Right lobe of liver (tissue), 4 donors: ENCODE measurements at regions not wholly inside any gene's neighbourhood (a gene's known extent, or its start where the extent isn't known, plus 50 kb on each side); places are given as distances from the start of the nearest gene placed in this dataset.

Source experiments
- POLR2A ChIP-seq: fragments of 450-650 bp; IDR thresholded peaks from one replicate; pipeline ENCODE4 v1.6.1; 2017; ENCODE audit warnings: antibody characterized with exemption, mild to moderate bottlenecking
- TF ChIP-seq, protein P1 (sequence below), 4 donors: fragments of 200-600 bp in 3 of 4; fragments of 450-650 bp in 1 of 4; IDR thresholded peaks; one replicate each; pipeline versions ENCODE4 v1.5.1 to v1.8.0; 2016 to 2022; ENCODE audit warnings: antibody characterized with exemption in 4 of 4, mild to moderate bottlenecking in 2 of 4
- donor health status: DM: no; HTN: no; CAD: no.
- donor health status: DM: no; HTN: no; CAD: no.
- donor health status: DM: no; HTN: yes; CAD: no.

DNA sequence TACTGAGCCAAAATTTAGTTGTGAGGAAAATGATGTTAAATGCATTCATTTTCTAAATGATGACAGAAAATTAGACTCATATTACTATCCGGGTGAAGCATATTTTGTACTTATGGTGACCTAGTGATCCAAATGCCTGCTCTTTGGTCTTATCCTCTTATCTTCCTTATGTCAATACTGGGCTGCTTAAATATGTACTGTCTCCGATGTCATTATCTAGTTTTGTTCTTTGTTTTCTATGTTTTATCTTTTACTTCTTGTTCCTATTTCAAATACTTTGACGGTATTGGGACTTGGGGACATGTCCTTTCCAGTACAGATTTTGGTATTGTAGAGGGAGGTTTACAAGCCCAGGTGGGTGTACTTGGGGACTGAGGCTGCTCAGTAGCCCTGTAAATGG is 124.6 kb upstream of the ESR1 start:
- no peak for TF ChIP-seq POLR2A
- TF ChIP-seq, protein P1, sequence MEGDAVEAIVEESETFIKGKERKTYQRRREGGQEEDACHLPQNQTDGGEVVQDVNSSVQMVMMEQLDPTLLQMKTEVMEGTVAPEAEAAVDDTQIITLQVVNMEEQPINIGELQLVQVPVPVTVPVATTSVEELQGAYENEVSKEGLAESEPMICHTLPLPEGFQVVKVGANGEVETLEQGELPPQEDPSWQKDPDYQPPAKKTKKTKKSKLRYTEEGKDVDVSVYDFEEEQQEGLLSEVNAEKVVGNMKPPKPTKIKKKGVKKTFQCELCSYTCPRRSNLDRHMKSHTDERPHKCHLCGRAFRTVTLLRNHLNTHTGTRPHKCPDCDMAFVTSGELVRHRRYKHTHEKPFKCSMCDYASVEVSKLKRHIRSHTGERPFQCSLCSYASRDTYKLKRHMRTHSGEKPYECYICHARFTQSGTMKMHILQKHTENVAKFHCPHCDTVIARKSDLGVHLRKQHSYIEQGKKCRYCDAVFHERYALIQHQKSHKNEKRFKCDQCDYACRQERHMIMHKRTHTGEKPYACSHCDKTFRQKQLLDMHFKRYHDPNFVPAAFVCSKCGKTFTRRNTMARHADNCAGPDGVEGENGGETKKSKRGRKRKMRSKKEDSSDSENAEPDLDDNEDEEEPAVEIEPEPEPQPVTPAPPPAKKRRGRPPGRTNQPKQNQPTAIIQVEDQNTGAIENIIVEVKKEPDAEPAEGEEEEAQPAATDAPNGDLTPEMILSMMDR (IDR thresholded peaks at IDR 0.05): no peak
